Adipocyte (in vitro differentiated cells): ENCODE measurements at regions not wholly inside any gene's neighbourhood (a gene's known extent, or its start where the extent isn't known, plus 50 kb on each side); places are given as distances from the start of the nearest gene placed in this dataset.

Source experiments
- DNase-seq: peaks from one replicate; pipeline ENCODE4 v3.0.0-alpha.2; 2015; ENCODE audit warnings: low read depth
- H3K27me3 ChIP-seq: replicated peaks from 2 replicates; pipeline ENCODE4 v1.7.0; 2013; ENCODE audit warnings: mild to moderate bottlenecking, low read length, moderate library complexity; ENCODE audit not compliant: control insufficient read depth, insufficient read depth
- H3K36me3 ChIP-seq: 2 replicates; pipeline ENCODE4 v1.7.0; 2013; ENCODE audit warnings: low read length, mild to moderate bottlenecking, moderate library complexity; ENCODE audit not compliant: control insufficient read depth, insufficient read depth, severe bottlenecking
- H3K4me1 ChIP-seq: 2 replicates; pipeline ENCODE4 v1.7.0; 2013; ENCODE audit warnings: mild to moderate bottlenecking, low read length, moderate library complexity; ENCODE audit not compliant: control insufficient read depth, insufficient read depth
- H3K4me3 ChIP-seq: 2 replicates; pipeline ENCODE4 v1.7.0; 2013; ENCODE audit warnings: mild to moderate bottlenecking, low read length, moderate library complexity
- H3K9ac ChIP-seq: 2 replicates; pipeline ENCODE4 v1.7.0; 2013; ENCODE audit warnings: mild to moderate bottlenecking, low read length, moderate library complexity
- H3K9me3 ChIP-seq: 2 replicates; pipeline ENCODE4 v1.7.0; 2013; ENCODE audit warnings: mild to moderate bottlenecking, low read length, moderate library complexity; ENCODE audit not compliant: control insufficient read depth

DNA sequence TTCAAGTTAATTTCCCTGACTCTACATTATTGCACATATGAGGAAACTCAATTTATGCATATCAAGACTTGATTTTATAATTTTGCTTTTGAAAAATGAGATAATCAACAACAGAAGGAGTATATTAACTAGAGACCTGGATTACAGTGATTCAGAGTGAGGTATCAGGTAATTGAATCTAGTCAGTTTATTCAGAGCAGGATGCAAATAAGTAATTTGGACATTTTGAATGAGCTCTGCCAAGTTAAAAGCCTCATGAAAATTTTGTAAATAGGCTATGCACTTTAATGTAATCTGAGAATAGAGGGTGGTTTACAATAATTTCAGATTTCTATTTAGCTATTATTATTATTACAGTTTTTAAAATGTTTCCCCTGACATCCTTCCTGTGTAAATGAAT lies 203.7 kb upstream of the EMCN start:
- Histone ChIP-seq H3K9me3 (peaks cover 7% of the 10 kb centered on the region), H3K4me1 (no peaks in the 10 kb centered on the region)
- no peak for DNase-seq

GRCh38 chr4:100721077-100721476 lies 203.3 kb upstream of the EMCN start:
- H3K4me1 ChIP-seq: no peaks in the 10 kb centered on the region
- no peak overlapping the region for H3K9ac ChIP-seq
- no peaks in the 10 kb centered on the region for H3K36me3 ChIP-seq
- no peak for DNase-seq
- no peaks in the 10 kb centered on the region for H3K27me3 ChIP-seq
- no peak overlapping the region for H3K4me3 ChIP-seq
- H3K9me3 ChIP-seq: peaks cover 7% of the 10 kb centered on the region

More for the DNA sequence above, 203.7 kb upstream of the EMCN start:
- H3K27me3 ChIP-seq: no peaks in the 10 kb centered on the region
- no peak overlapping the region for H3K4me3 ChIP-seq
- no peak overlapping the region for H3K9ac ChIP-seq
- H3K36me3 ChIP-seq: no peaks in the 10 kb centered on the region

- peaks cover 9% of the 10 kb centered on the region for H3K9me3 ChIP-seq
Observed at GRCh38 chr4:100716416-100716815, 198.6 kb upstream of the EMCN start.

GRCh38 chr4:100708776-100709175 lies 191.0 kb upstream of the EMCN start:
- peaks cover under 1% of the 10 kb centered on the region for H3K9me3 ChIP-seq
- H3K4me1 ChIP-seq: peaks cover 11% of the 10 kb centered on the region
- H3K27me3 ChIP-seq: no peaks in the 10 kb centered on the region
- no peak overlapping the region for H3K4me3 ChIP-seq
- no peaks in the 10 kb centered on the region for H3K36me3 ChIP-seq
- DNase-seq: no peak
- H3K9ac ChIP-seq: no peak overlapping the region

More at GRCh38 chr4:100716416-100716815, 198.6 kb upstream of the EMCN start:
- Histone ChIP-seq H3K36me3 (no peaks in the 10 kb centered on the region), H3K27me3 (no peaks in the 10 kb centered on the region), H3K4me1 (no peaks in the 10 kb centered on the region), H3K4me3 (no peak overlapping the region), H3K9ac (no peak overlapping the region)
- no peak for DNase-seq

DNA sequence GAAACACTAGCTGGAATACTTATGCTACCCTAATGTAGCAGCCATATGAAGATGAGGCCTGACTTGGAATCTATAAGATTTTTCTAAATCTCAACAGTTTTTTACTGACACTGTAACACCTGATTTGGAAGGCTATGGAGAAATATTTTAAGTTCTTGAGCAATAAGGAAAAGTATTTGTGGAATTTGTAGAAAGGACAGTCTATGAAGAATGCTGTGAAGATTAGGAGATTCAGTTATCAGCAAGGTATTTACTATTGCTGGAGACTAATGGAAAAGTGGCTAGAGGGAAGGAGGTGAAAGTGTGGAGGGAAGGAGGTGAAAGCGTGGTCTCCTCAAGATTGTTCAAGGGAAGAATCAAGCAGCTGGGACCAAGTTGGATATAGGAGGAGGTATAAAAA lies 190.0 kb upstream of the EMCN start:
- Histone ChIP-seq H3K9ac (no peak overlapping the region), H3K9me3 (no peaks in the 10 kb centered on the region), H3K4me1 (peaks cover 11% of the 10 kb centered on the region), H3K36me3 (no peaks in the 10 kb centered on the region), H3K27me3 (no peaks in the 10 kb centered on the region), H3K4me3 (no peak overlapping the region)
- peak; percentile 2 for DNase-seq

- Histone ChIP-seq H3K27me3 (no peaks in the 10 kb centered on the region), H3K9me3 (no peaks in the 10 kb centered on the region), H3K9ac (no peak overlapping the region), H3K36me3 (no peaks in the 10 kb centered on the region), H3K4me3 (no peak overlapping the region), H3K4me1 (no peaks in the 10 kb centered on the region)
- no peak for DNase-seq
Observed at GRCh38 chr4:100696531-100696930, 178.7 kb upstream of the EMCN start.

DNA sequence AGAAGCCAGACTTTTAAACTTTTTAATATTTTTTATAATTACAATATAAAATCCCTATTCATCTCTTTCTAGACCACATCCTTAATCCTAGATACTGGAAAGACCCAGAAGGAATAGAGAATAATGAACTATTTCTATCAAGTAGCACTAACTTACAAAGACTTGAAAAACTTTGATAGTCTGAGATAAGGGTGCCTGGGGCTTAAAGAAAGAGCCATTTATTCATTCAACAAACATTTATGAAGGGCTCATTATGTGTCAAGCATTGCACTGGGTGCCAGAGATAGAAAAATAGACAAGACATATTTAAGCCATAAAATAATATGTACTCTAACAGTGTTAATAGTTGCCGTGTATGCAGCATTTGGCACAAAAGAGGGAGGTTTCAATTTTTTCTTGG lies 178.0 kb upstream of the EMCN start:
- Histone ChIP-seq H3K36me3 (no peaks in the 10 kb centered on the region), H3K9ac (no peak overlapping the region)

DNA sequence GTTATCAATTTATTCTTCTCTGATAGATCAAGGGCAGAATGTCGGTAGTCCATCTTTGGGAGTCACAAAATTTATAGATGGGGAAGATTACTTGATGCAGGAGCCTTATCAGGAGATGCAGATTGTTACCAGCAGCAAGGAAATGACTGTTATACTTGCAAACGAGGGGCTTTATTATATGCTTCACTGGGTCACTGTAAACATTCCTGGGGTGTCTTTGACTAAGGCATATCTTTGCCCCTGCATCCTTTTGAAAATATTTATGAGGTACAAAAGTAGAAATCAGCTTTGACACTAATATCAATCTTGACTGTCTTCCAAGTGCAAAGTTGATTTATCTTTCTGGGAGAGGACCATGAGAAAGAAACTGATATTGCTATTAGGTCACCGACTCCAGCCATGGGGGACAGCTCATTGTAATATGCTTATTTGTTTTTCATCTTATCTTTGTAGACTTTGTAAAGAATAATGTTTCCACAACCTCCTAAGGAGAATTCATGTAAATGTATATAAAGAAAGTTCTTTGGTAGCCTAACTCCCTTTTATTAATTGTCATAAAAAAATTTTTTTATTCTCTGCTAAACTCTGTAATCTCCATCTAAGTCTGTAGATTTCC lies 177.3 kb upstream of the EMCN start:
- DNase-seq: no peak
- Histone ChIP-seq H3K36me3 (no peaks in the 10 kb centered on the region), H3K4me3 (no peak overlapping the region), H3K27me3 (no peaks in the 10 kb centered on the region), H3K9me3 (no peaks in the 10 kb centered on the region), H3K9ac (no peak overlapping the region), H3K4me1 (no peaks in the 10 kb centered on the region)

More for the DNA sequence above, 178.0 kb upstream of the EMCN start:
- H3K27me3 ChIP-seq: no peaks in the 10 kb centered on the region
- H3K9me3 ChIP-seq: no peaks in the 10 kb centered on the region
- no peak overlapping the region for H3K4me3 ChIP-seq
- no peaks in the 10 kb centered on the region for H3K4me1 ChIP-seq
- no peak for DNase-seq

DNA sequence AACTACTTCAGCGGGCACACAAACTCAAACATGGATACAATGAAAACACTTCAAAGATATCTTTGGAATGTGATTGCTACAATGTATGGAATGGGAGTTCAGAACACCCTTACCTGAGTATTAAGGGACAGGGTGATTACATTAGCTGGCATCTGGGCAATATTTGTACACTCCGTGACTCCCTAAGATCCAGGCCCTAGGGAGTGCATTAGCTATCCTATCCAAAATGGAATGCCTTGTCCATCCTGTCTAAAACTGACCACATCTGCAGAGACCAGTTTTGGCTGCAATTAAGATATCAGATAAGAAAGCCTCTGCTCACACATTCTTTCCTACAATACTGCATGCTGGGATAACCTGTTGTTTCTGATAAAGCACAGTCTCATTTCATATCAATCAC lies 176.6 kb upstream of the EMCN start:
- H3K9ac ChIP-seq: no peak overlapping the region
- no peaks in the 10 kb centered on the region for H3K4me1 ChIP-seq
- DNase-seq: no peak
- no peak overlapping the region for H3K4me3 ChIP-seq
- H3K9me3 ChIP-seq: no peaks in the 10 kb centered on the region
- no peaks in the 10 kb centered on the region for H3K36me3 ChIP-seq
- no peaks in the 10 kb centered on the region for H3K27me3 ChIP-seq

DNA sequence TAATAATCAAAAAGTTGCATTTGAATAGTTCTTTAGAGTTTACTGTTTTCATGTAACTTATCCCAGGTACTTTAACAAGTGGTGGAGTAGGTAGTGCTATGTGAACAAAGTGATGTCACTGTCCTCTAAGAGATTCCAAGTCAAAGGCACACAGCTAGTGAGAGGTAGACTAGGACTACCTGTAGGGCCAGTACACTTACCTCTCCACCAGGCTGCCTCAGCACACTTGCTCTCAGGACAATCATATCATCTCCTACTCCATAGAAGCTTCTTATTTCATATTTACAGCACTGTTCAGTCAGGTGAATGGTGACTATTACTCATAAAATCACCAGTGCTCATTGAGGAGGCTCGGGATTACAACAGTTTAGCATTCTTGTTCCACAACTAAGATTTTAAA lies 173.0 kb upstream of the EMCN start:
- Histone ChIP-seq H3K36me3 (no peaks in the 10 kb centered on the region), H3K9ac (no peak overlapping the region), H3K4me1 (no peaks in the 10 kb centered on the region), H3K27me3 (no peaks in the 10 kb centered on the region), H3K4me3 (no peak overlapping the region), H3K9me3 (no peaks in the 10 kb centered on the region)
- no peak for DNase-seq

DNA sequence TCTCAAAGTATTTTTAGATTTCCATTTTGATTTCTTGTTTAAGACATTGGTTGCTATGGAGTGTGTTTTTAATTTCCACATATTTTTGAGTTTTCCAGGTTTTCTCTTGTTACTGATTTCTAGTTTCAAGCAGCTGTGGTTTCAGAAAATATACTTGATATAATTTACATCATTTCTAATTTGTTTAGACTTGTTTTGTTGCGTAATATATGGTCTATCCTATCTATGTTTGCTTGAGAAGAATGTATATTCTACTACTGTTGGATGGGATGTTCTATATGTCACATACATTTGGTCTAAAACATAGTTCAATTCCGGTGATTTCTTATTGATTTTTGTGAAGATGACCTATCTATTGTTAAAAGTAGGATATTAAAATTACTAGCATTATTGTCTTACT lies 170.5 kb upstream of the EMCN start:
- no peak overlapping the region for H3K9ac ChIP-seq
- no peaks in the 10 kb centered on the region for H3K9me3 ChIP-seq
- peak; percentile 57 for DNase-seq
- H3K36me3 ChIP-seq: no peaks in the 10 kb centered on the region
- H3K4me1 ChIP-seq: no peaks in the 10 kb centered on the region
- no peak overlapping the region for H3K4me3 ChIP-seq
- H3K27me3 ChIP-seq: no peaks in the 10 kb centered on the region
